Stomach smooth muscle (tissue), 2 donors: ENCODE measurements at regions not wholly inside any gene's neighbourhood (a gene's known extent, or its start where the extent isn't known, plus 50 kb on each side); places are given as distances from the start of the nearest gene placed in this dataset.

ENCODE experiments used
- H3K27ac ChIP-seq: one replicate; pipeline ENCODE4 v1.7.0; 2013; ENCODE audit warnings: mild to moderate bottlenecking, low read length, inconsistent platforms
- H3K27me3 ChIP-seq, 2 donors: one replicate each; pipeline ENCODE4 v1.7.0; 2013; ENCODE audit warnings: low read length in 2 of 2; ENCODE audit not compliant: insufficient read depth in 2 of 2, control insufficient read depth in 1 of 2
- H3K36me3 ChIP-seq, 2 donors: one replicate each; pipeline ENCODE4 v1.7.0; 2013; ENCODE audit warnings: low read length in 2 of 2; ENCODE audit not compliant: control insufficient read depth in 2 of 2, insufficient read depth in 2 of 2
- H3K4me1 ChIP-seq: one replicate; pipeline ENCODE4 v1.7.0; 2013; ENCODE audit warnings: low read length; ENCODE audit not compliant: control insufficient read depth, insufficient read depth
- H3K4me3 ChIP-seq, 2 donors: one replicate each; pipeline ENCODE4 v1.7.0; 2013; ENCODE audit warnings: low read length in 2 of 2
- H3K9ac ChIP-seq, 2 donors: one replicate each; pipeline ENCODE4 v1.7.0; 2013; ENCODE audit warnings: low read length in 2 of 2, mild to moderate bottlenecking in 1 of 2
- H3K9me3 ChIP-seq, 2 donors: one replicate each; pipeline ENCODE4 v1.7.0; 2013; ENCODE audit warnings: low read length in 2 of 2; ENCODE audit not compliant: control insufficient read depth in 2 of 2
- donor health status: healthy.
- donor health status: Pancreatic carcinoma.

GRCh38 chr4:12881945-12882584 lies 602.1 kb downstream of the RAB28 start:
- Histone ChIP-seq H3K4me1 (no peaks in the 10 kb centered on the region), H3K4me3 (no peak overlapping the region), H3K36me3 (no peaks in the 10 kb centered on the region), H3K9ac (no peak overlapping the region), H3K9me3 (no peaks in the 10 kb centered on the region), H3K27me3 (no peaks in the 10 kb centered on the region), H3K27ac (no peak overlapping the region)

- no peaks in the 10 kb centered on the region for H3K36me3 ChIP-seq
- H3K9me3 ChIP-seq = no peaks in the 10 kb centered on the region
- no peaks in the 10 kb centered on the region for H3K4me1 ChIP-seq
- H3K9ac ChIP-seq = no peak overlapping the region
- H3K27me3 ChIP-seq = no peaks in the 10 kb centered on the region
- H3K4me3 ChIP-seq = no peak overlapping the region
- no peak overlapping the region for H3K27ac ChIP-seq
Observed at GRCh38 chr4:12880844-12881243, 603.3 kb downstream of the RAB28 start.

- H3K9ac ChIP-seq = no peak overlapping the region
- H3K4me1 ChIP-seq = no peaks in the 10 kb centered on the region
- no peaks in the 10 kb centered on the region for H3K27me3 ChIP-seq
- no peak overlapping the region for H3K4me3 ChIP-seq
- H3K9me3 ChIP-seq = no peaks in the 10 kb centered on the region
- H3K36me3 ChIP-seq = no peaks in the 10 kb centered on the region
- no peak overlapping the region for H3K27ac ChIP-seq
Observed at GRCh38 chr4:12879496-12879895, 604.6 kb downstream of the RAB28 start.

- Histone ChIP-seq H3K36me3 (no peaks in the 10 kb centered on the region), H3K4me1 (no peaks in the 10 kb centered on the region), H3K27ac (no peak overlapping the region), H3K9me3 (no peaks in the 10 kb centered on the region), H3K27me3 (no peaks in the 10 kb centered on the region), H3K4me3 (no peak overlapping the region), H3K9ac (no peak overlapping the region)
Observed at GRCh38 chr4:12875640-12876243, 608.4 kb downstream of the RAB28 start.

GRCh38 chr4:12873351-12873750 lies 610.8 kb downstream of the RAB28 start:
- Histone ChIP-seq H3K9ac (no peak overlapping the region), H3K4me3 (no peak overlapping the region), H3K27me3 (no peaks in the 10 kb centered on the region), H3K4me1 (no peaks in the 10 kb centered on the region), H3K36me3 (no peaks in the 10 kb centered on the region), H3K27ac (no peak overlapping the region), H3K9me3 (no peaks in the 10 kb centered on the region)

GRCh38 chr4:12861422-12861821 lies 622.7 kb downstream of the RAB28 start:
- Histone ChIP-seq H3K4me1 (no peaks in the 10 kb centered on the region), H3K27ac (no peak overlapping the region), H3K4me3 (no peak overlapping the region), H3K9me3 (no peaks in the 10 kb centered on the region), H3K36me3 (no peaks in the 10 kb centered on the region), H3K27me3 (no peaks in the 10 kb centered on the region), H3K9ac (no peak overlapping the region)

GRCh38 chr4:12852338-12853307 lies 631.5 kb downstream of the RAB28 start:
- no peaks in the 10 kb centered on the region for H3K36me3 ChIP-seq
- no peaks in the 10 kb centered on the region for H3K4me1 ChIP-seq
- no peak overlapping the region for H3K27ac ChIP-seq
- H3K27me3 ChIP-seq = no peaks in the 10 kb centered on the region
- no peaks in the 10 kb centered on the region for H3K9me3 ChIP-seq
- H3K4me3 ChIP-seq = peak overlapping the region in 1 of 2 donors; percentile 22
- H3K9ac ChIP-seq = peak overlapping the region in 1 of 2 donors; percentile 12

- no peak overlapping the region for H3K9ac ChIP-seq
- H3K27me3 ChIP-seq = no peaks in the 10 kb centered on the region
- H3K4me1 ChIP-seq = no peaks in the 10 kb centered on the region
- no peaks in the 10 kb centered on the region for H3K36me3 ChIP-seq
- H3K9me3 ChIP-seq = no peaks in the 10 kb centered on the region
- no peak overlapping the region for H3K27ac ChIP-seq
- H3K4me3 ChIP-seq = no peak overlapping the region
Observed at GRCh38 chr4:12846368-12846767, 637.8 kb downstream of the RAB28 start.

- H3K9ac ChIP-seq = no peak overlapping the region
- no peak overlapping the region for H3K27ac ChIP-seq
- no peak overlapping the region for H3K4me3 ChIP-seq
- H3K36me3 ChIP-seq = no peaks in the 10 kb centered on the region
- no peaks in the 10 kb centered on the region for H3K4me1 ChIP-seq
- H3K9me3 ChIP-seq = no peaks in the 10 kb centered on the region
- no peaks in the 10 kb centered on the region for H3K27me3 ChIP-seq
Observed at GRCh38 chr4:12844141-12844540, 640.0 kb downstream of the RAB28 start.

- H3K27me3 ChIP-seq = no peaks in the 10 kb centered on the region
- no peak overlapping the region for H3K27ac ChIP-seq
- no peaks in the 10 kb centered on the region for H3K36me3 ChIP-seq
- no peaks in the 10 kb centered on the region for H3K9me3 ChIP-seq
- H3K4me3 ChIP-seq = no peak overlapping the region
- no peak overlapping the region for H3K9ac ChIP-seq
- H3K4me1 ChIP-seq = no peaks in the 10 kb centered on the region
Observed at GRCh38 chr4:12827966-12828365, 656.2 kb downstream of the RAB28 start.
